A673 (cell line): ENCODE measurements at regions not wholly inside any gene's neighbourhood (a gene's known extent, or its start where the extent isn't known, plus 50 kb on each side); places are given as distances from the start of the nearest gene placed in this dataset.

Experiments used
- BruUV-seq: library from RNA; stranded (reverse); fragments of 400-500 nt; replicated peaks from 2 replicates; lab custom pipeline; 2021; lab: Mats Ljungman, UMichigan
- CTCF ChIA-PET: fragments of 300-600 bp; sonication (Branson Sonifier 250); formaldehyde crosslinking; loops from one replicate; lab custom pipeline; 2022; ENCODE audit warnings: antibody characterized with exemption; lab: Charles Lee
- POLR2A ChIA-PET: fragments of 300-600 bp; sonication (Branson Sonifier 250); formaldehyde crosslinking; loops from one replicate; lab custom pipeline; 2022; ENCODE audit warnings: antibody characterized with exemption; ENCODE audit not compliant: low non-redundant PET; lab: Charles Lee
- DNase-seq: peaks from one replicate; pipeline ENCODE4 v3.0.0-alpha.2; 2015; ENCODE audit warnings: low spot score
- H3K27ac ChIP-seq: fragments of 200-600 bp; sonication (generic); 2 replicates; pipeline ENCODE4 v1.5.1; 2016; ENCODE audit warnings: mixed run types, low read depth, mild to moderate bottlenecking, mixed read lengths, antibody characterized with exemption, low read length; ENCODE audit not compliant: poor library complexity, severe bottlenecking
- H3K27me3 ChIP-seq: fragments of 200-600 bp; sonication (generic); replicated peaks from 2 replicates; pipeline ENCODE4 v1.6.1; 2017; ENCODE audit warnings: mixed run types, low read depth, mild to moderate bottlenecking, mixed read lengths, antibody characterized with exemption, low read length; ENCODE audit not compliant: insufficient read depth, poor library complexity
- H3K36me3 ChIP-seq: fragments of 200-600 bp; sonication (generic); 2 replicates; pipeline ENCODE4 v1.6.1; 2016; ENCODE audit warnings: mixed run types, mild to moderate bottlenecking, mixed read lengths, antibody characterized with exemption, low read length; ENCODE audit not compliant: insufficient read depth, poor library complexity, severe bottlenecking
- H3K4me1 ChIP-seq: fragments of 200-600 bp; sonication (generic); 2 replicates; pipeline ENCODE4 v1.6.1; 2017; ENCODE audit warnings: mixed run types, mild to moderate bottlenecking, mixed read lengths, antibody characterized with exemption, low read length; ENCODE audit not compliant: insufficient read depth, poor library complexity, severe bottlenecking
- H3K4me3 ChIP-seq: fragments of 200-600 bp; sonication (generic); 2 replicates; pipeline ENCODE4 v1.5.1; 2016; ENCODE audit warnings: low read depth, mixed run types, mild to moderate bottlenecking, mixed read lengths, low read length; ENCODE audit not compliant: poor library complexity, severe bottlenecking
- H3K9me3 ChIP-seq: fragments of 200-600 bp; sonication (generic); 2 replicates; pipeline ENCODE4 v1.6.1; 2016; ENCODE audit warnings: mixed run types, low read depth, mild to moderate bottlenecking, mixed read lengths, antibody characterized with exemption, low read length; ENCODE audit not compliant: poor library complexity, severe bottlenecking
- CTCF ChIP-seq: fragments of 300-800, 200-600 bp; sonication (generic); conservative IDR thresholded peaks from 2 replicates; pipeline ENCODE4 v1.5.1; 2017; ENCODE audit warnings: low read depth, mild to moderate bottlenecking, antibody characterized with exemption, low read length, moderate library complexity, mixed read lengths
- EZH2 ChIP-seq: fragments of 200-600 bp; sonication (generic); IDR thresholded peaks from 2 replicates; pipeline ENCODE4 v1.6.1; 2017; ENCODE audit warnings: borderline replicate concordance, low read depth, mild to moderate bottlenecking, mixed read lengths, antibody characterized with exemption, low read length; ENCODE audit not compliant: poor library complexity, severe bottlenecking
- intact Hi-C: fragments of 100-400 bp; cut with micrococcal nuclease; formaldehyde crosslinking; loops from one replicate; pipeline ENCODE4 v1.10.0; 2022; ENCODE audit not compliant: unreplicated experiment

GRCh38 chr5:8517456-8517855 is 648.5 kb downstream of the MTRR start:
- CTCF ChIA-PET: no interaction called here
- no peak for TF ChIP-seq EZH2
- TF ChIP-seq CTCF: no peak
- Histone ChIP-seq H3K4me1 (no peaks in the 10 kb centered on the region), H3K27ac (no peak overlapping the region), H3K27me3 (no peaks in the 10 kb centered on the region), H3K36me3 (no peaks in the 10 kb centered on the region), H3K9me3 (peaks cover 16% of the 10 kb centered on the region), H3K4me3 (no peak overlapping the region)
- DNase-seq: no peak
- no TSS peak for BruUV-seq
- POLR2A ChIA-PET: no interaction called here
- intact Hi-C loops: no loop called here

GRCh38 chr5:8520917-8521316 is 652.0 kb downstream of the MTRR start:
- ChIA-PET CTCF (no interaction called here), POLR2A (no interaction called here)
- no peaks in the 10 kb centered on the region for H3K4me1 ChIP-seq
- no peak overlapping the region for H3K27ac ChIP-seq
- H3K36me3 ChIP-seq: no peaks in the 10 kb centered on the region
- H3K27me3 ChIP-seq: no peaks in the 10 kb centered on the region
- BruUV-seq: no TSS peak
- no peak overlapping the region for H3K4me3 ChIP-seq
- intact Hi-C loops: no loop called here
- TF ChIP-seq EZH2 (no peak), CTCF (no peak)
- H3K9me3 ChIP-seq: peaks cover 23% of the 10 kb centered on the region
- DNase-seq: no peak

DNA sequence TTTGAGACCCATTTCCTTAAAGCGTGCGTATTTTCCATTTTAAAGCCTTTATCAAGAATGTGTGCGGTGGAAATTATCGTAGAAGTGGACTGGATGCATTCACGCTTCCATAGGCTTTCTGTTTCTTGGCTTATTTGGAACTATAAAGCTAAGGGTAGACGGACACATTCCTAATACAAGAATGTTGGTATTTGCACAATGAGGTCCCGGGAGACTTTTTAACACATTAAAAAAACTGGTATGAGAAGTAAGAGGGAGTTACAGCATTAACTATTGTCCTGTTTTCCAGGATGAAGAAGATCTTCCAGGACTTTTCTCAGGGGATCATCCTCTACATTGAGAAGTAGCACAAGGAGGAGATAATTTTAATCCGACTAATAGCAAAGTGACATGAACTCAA is 653.0 kb downstream of the MTRR start:
- Histone ChIP-seq H3K9me3 (peaks cover 23% of the 10 kb centered on the region), H3K4me3 (no peak overlapping the region), H3K4me1 (no peaks in the 10 kb centered on the region), H3K27ac (no peak overlapping the region), H3K27me3 (no peaks in the 10 kb centered on the region), H3K36me3 (no peaks in the 10 kb centered on the region)
- ChIA-PET POLR2A (no interaction called here), CTCF (no interaction called here)
- intact Hi-C loops: no loop called here
- DNase-seq: no peak
- no TSS peak for BruUV-seq
- TF ChIP-seq CTCF (no peak), EZH2 (no peak)
